Hepatocyte (in vitro differentiated cells): ENCODE measurements at regions not wholly inside any gene's neighbourhood (a gene's known extent, or its start where the extent isn't known, plus 50 kb on each side); places are given as distances from the start of the nearest gene placed in this dataset.
"Not testable (repeated sequence)": the region's sequence is repeated elsewhere in the genome, so short reads cannot be mapped to it uniquely, and the experiment has no call there.

Source experiments
- DNase-seq: peaks from one replicate; pipeline ENCODE4 v3.0.0-alpha.2; 2016; ENCODE audit warnings: low spot score
- H2AFZ ChIP-seq: fragments of 200-600 bp; sonication (generic); 2 replicates; pipeline ENCODE4 v1.6.0; 2016; ENCODE audit warnings: antibody characterized with exemption, mild to moderate bottlenecking
- H3K27ac ChIP-seq: fragments of 200-600 bp; sonication (generic); 2 replicates; pipeline ENCODE4 v1.5.1; 2016; ENCODE audit warnings: mild to moderate bottlenecking
- H3K27me3 ChIP-seq: fragments of 200-600 bp; sonication (generic); 2 replicates; pipeline ENCODE4 v1.6.1; 2016
- H3K36me3 ChIP-seq: fragments of 200-600 bp; sonication (generic); replicated peaks from 2 replicates; pipeline ENCODE4 v1.5.1; 2016; ENCODE audit warnings: low read depth; ENCODE audit not compliant: insufficient read depth
- H3K4me1 ChIP-seq: fragments of 200-600 bp; sonication (generic); 2 replicates; pipeline ENCODE4 v1.5.1; 2016; ENCODE audit warnings: mild to moderate bottlenecking, moderate library complexity; ENCODE audit not compliant: insufficient read depth
- H3K4me2 ChIP-seq: fragments of 200-600 bp; sonication (generic); 2 replicates; pipeline ENCODE4 v1.6.0; 2016
- H3K4me3 ChIP-seq: fragments of 200-600 bp; sonication (generic); 2 replicates; pipeline ENCODE4 v1.5.1; 2016; ENCODE audit warnings: mild to moderate bottlenecking
- H3K79me2 ChIP-seq: fragments of 200-600 bp; sonication (generic); 2 replicates; pipeline ENCODE4 v1.6.0; 2017; ENCODE audit warnings: mild to moderate bottlenecking
- H3K9me2 ChIP-seq: fragments of 200-600 bp; sonication (generic); replicated peaks from 2 replicates; pipeline ENCODE4 v1.6.0; 2017; ENCODE audit warnings: mild to moderate bottlenecking; ENCODE audit not compliant: insufficient read depth
- H3K9me3 ChIP-seq: fragments of 200-600 bp; sonication (generic); 2 replicates; pipeline ENCODE4 v1.5.1; 2016; ENCODE audit warnings: low read depth, mild to moderate bottlenecking
- H4K20me1 ChIP-seq: fragments of 200-600 bp; sonication (generic); 2 replicates; pipeline ENCODE4 v1.6.0; 2016; ENCODE audit warnings: mild to moderate bottlenecking; ENCODE audit not compliant: insufficient read depth, poor library complexity, severe bottlenecking
- CTCF ChIP-seq: fragments of 200-600 bp; sonication (generic); IDR thresholded peaks from 2 replicates; pipeline ENCODE4 v1.5.1; 2016; ENCODE audit warnings: antibody characterized with exemption, mild to moderate bottlenecking; ENCODE audit not compliant: poor library complexity
- EZH2 ChIP-seq: fragments of 200-600 bp; sonication (generic); IDR thresholded peaks from 2 replicates; pipeline ENCODE4 v1.6.1; 2016; ENCODE audit warnings: antibody characterized with exemption, mild to moderate bottlenecking, borderline replicate concordance
- EZH2phosphoT487 ChIP-seq: fragments of 200-600 bp; sonication (generic); IDR thresholded peaks from one replicate; pipeline ENCODE4 v1.6.1; 2018; ENCODE audit warnings: antibody characterized with exemption, mild to moderate bottlenecking, low read depth, moderate library complexity; ENCODE audit not compliant: unreplicated experiment, severe bottlenecking
- WGBS: methylation state at CpG from one replicate; pipeline ENCODE4 v1.1.6; 2016; ENCODE audit warnings: low lambda C conversion rate; ENCODE audit errors: missing lambda C conversion rate; 5-methylcytosine and 5-hydroxymethylcytosine counted together

- Histone ChIP-seq H3K4me3 (no peak overlapping the region), H3K79me2 (no peaks in the 10 kb centered on the region), H3K4me2 (no peak overlapping the region), H3K9me3 (no peaks in the 10 kb centered on the region), H4K20me1 (no peaks in the 10 kb centered on the region), H3K27me3 (no peaks in the 10 kb centered on the region), H3K4me1 (no peaks in the 10 kb centered on the region), H3K36me3 (no peaks in the 10 kb centered on the region), H3K9me2 (no peaks in the 10 kb centered on the region), H2AFZ (no peak overlapping the region), H3K27ac (no peak overlapping the region)
- 69% methylated on average over 7 of the region's 7 CpGs for WGBS
- TF ChIP-seq EZH2phosphoT487 (no peak), CTCF (no peak), EZH2 (no peak)
- DNase-seq = no peak
These were observed 133.2 kb upstream of the RCN1 start for GRCh38 chr11:31957674-31958073.

- whole genome bisulfite sequencing = 91% methylated on average over 3 of the region's 3 CpGs
- H4K20me1 ChIP-seq = no peaks in the 10 kb centered on the region
- no peak overlapping the region for H3K4me2 ChIP-seq
- H3K27me3 ChIP-seq = no peaks in the 10 kb centered on the region
- H3K4me3 ChIP-seq = no peak overlapping the region
- H3K79me2 ChIP-seq = no peaks in the 10 kb centered on the region
- no peaks in the 10 kb centered on the region for H3K36me3 ChIP-seq
- TF ChIP-seq EZH2phosphoT487 (no peak), CTCF (no peak), EZH2 (no peak)
- no peak overlapping the region for H2AFZ ChIP-seq
- H3K9me3 ChIP-seq = no peaks in the 10 kb centered on the region
- H3K27ac ChIP-seq = no peak overlapping the region
- DNase-seq = no peak
- no peaks in the 10 kb centered on the region for H3K9me2 ChIP-seq
- no peaks in the 10 kb centered on the region for H3K4me1 ChIP-seq
These were observed 134.6 kb upstream of the RCN1 start for GRCh38 chr11:31956310-31956709.

DNA sequence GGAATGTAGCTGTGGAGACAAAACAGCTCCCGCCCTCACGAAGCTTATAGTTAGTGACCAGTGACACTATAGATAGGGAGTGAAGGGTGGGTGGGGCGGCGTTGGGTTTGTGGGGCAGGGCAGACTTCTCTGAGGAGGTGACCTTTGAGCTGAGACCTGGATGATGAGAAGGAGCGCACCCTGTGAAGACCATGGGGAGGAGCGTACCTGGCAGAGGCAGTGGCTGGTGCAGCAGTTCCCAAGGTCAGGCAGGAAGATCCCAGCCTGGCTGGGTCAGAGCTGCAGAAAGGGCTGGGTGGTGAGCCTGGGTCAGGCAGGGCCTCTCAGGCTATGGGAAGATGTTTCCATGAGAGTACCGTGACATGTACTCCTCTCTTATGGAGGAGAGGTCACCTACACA, 135.0 kb upstream of the RCN1 start:
- no peak overlapping the region for H2AFZ ChIP-seq
- H3K9me2 ChIP-seq = no peaks in the 10 kb centered on the region
- 84% methylated on average over 6 of the region's 7 CpGs for WGBS
- no peak for DNase-seq
- H3K36me3 ChIP-seq = no peaks in the 10 kb centered on the region
- H4K20me1 ChIP-seq = no peaks in the 10 kb centered on the region
- H3K27me3 ChIP-seq = no peaks in the 10 kb centered on the region
- H3K4me1 ChIP-seq = no peaks in the 10 kb centered on the region
- H3K27ac ChIP-seq = no peak overlapping the region
- H3K4me3 ChIP-seq = no peak overlapping the region
- H3K9me3 ChIP-seq = no peaks in the 10 kb centered on the region
- no peak overlapping the region for H3K4me2 ChIP-seq
- no peaks in the 10 kb centered on the region for H3K79me2 ChIP-seq
- TF ChIP-seq EZH2 (no peak), EZH2phosphoT487 (no peak), CTCF (no peak)

- H2AFZ ChIP-seq = no peak overlapping the region
- H3K4me2 ChIP-seq = no peak overlapping the region
- H3K79me2 ChIP-seq = no peaks in the 10 kb centered on the region
- 95% methylated on average over 6 of the region's 6 CpGs for WGBS
- no peaks in the 10 kb centered on the region for H3K27me3 ChIP-seq
- no peaks in the 10 kb centered on the region for H3K9me2 ChIP-seq
- H4K20me1 ChIP-seq = no peaks in the 10 kb centered on the region
- H3K9me3 ChIP-seq = no peaks in the 10 kb centered on the region
- no peaks in the 10 kb centered on the region for H3K36me3 ChIP-seq
- no peaks in the 10 kb centered on the region for H3K4me1 ChIP-seq
- H3K27ac ChIP-seq = no peak overlapping the region
- DNase-seq = no peak
- no peak overlapping the region for H3K4me3 ChIP-seq
- TF ChIP-seq EZH2 (no peak), CTCF (no peak), EZH2phosphoT487 (no peak)
These were observed 137.0 kb upstream of the RCN1 start for GRCh38 chr11:31953803-31954327.

DNA sequence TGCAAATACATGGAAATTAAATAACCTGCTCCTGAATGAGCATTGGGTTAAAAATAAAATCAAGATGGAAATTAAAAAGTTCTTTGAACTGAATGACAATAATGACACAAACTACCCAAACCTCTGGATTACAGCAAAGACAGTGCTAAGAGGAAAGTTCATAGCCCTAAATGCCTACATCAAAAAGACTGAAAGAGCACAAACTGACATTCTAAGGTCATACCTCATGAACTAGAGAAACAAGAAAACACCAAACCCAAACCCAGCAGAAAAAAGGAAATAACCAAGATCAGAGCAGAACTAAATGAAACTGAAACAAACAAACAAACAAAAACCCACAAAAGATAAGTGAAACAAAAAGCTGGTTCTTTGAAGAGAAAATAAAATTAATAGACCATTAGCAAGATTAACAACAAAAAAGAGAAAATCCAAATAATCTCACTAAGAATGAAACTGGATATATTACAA, 138.6 kb upstream of the PAX6 start:
- not testable (repeated sequence) for H3K36me3 ChIP-seq, H3K27me3 ChIP-seq, H3K4me2 ChIP-seq, H3K79me2 ChIP-seq, H3K4me1 ChIP-seq, DNase-seq, H3K9me2 ChIP-seq, H3K9me3 ChIP-seq, H4K20me1 ChIP-seq, H2AFZ ChIP-seq, H3K27ac ChIP-seq, H3K4me3 ChIP-seq
